Stomach (tissue), 8 donors: ENCODE measurements at regions not wholly inside any gene's neighbourhood (a gene's known extent, or its start where the extent isn't known, plus 50 kb on each side); places are given as distances from the start of the nearest gene placed in this dataset.

ENCODE experiments used
- DNase-seq, 2 donors: peaks; one replicate each; pipeline versions ENCODE4 v3.0.0 to v3.0.0-alpha.2; 2013 to 2019
- H3K27ac ChIP-seq, 5 donors: fragments of 200-600 bp in 4 of 5; sonication (generic) in 4 of 5; one replicate each; pipeline ENCODE4 v1.5.1; 2013 to 2019; ENCODE audit warnings: mild to moderate bottlenecking in 1 of 5, moderate library complexity in 1 of 5
- H3K27me3 ChIP-seq, 3 donors: fragments of 200-600 bp; sonication (generic); one replicate each; pipeline ENCODE4 v1.5.1; 2017 to 2019; ENCODE audit warnings: mixed run types in 1 of 3
- H3K36me3 ChIP-seq, 4 donors: fragments of 200-600 bp; sonication (generic); 1 replicate in 3 of 4; 2 replicates in 1 of 4; pipeline ENCODE4 v1.5.1; 2016 to 2019
- H3K4me1 ChIP-seq, 4 donors: fragments of 200-600 bp; sonication (generic); one replicate each; pipeline ENCODE4 v1.5.1; 2016 to 2019
- H3K4me3 ChIP-seq, 4 donors: fragments of 200-600 bp; sonication (generic) in 3 of 4; one replicate each; pipeline ENCODE4 v1.5.1; 2016 to 2019; ENCODE audit warnings: mild to moderate bottlenecking in 1 of 4
- H3K9me3 ChIP-seq, 4 donors: fragments of 200-600 bp; sonication (generic); one replicate each; pipeline ENCODE4 v1.5.1; 2016 to 2019
- CTCF ChIP-seq, 7 experiments: fragments of 450-650 bp in 4 of 7; fragments of 200-600 bp in 3 of 7; sonication (generic) in 3 of 7; IDR thresholded peaks; one replicate each; pipeline ENCODE4 v1.5.1; 2016 to 2019; ENCODE audit warnings: antibody characterized with exemption in 7 of 7, control low read depth in 2 of 7, mild to moderate bottlenecking in 1 of 7
- EP300 ChIP-seq: sonication (generic); formaldehyde crosslinking; IDR thresholded peaks from one replicate; pipeline ENCODE4 v1.6.1; 2017; ENCODE audit warnings: antibody characterized with exemption
- POLR2A ChIP-seq, 4 donors: fragments of 450-650 bp; IDR thresholded peaks; one replicate each; pipeline ENCODE4 v1.6.1; 2016; ENCODE audit warnings: antibody characterized with exemption in 4 of 4, control low read depth in 2 of 4, mild to moderate bottlenecking in 1 of 4, moderate library complexity in 1 of 4
- POLR2AphosphoS5 ChIP-seq, 3 donors: sonication (generic); formaldehyde crosslinking; IDR thresholded peaks; one replicate each; pipeline ENCODE4 v1.6.1; 2016; ENCODE audit warnings: antibody characterized with exemption in 3 of 3
- WGBS, 5 donors: extraction: QIAGEN DNeasy Blood & Tissue Kit in 3 of 5; methylation state at CpG; one replicate each; pipeline versions ENCODE4 v1.1.5 to v1.1.7; 2013 to 2018; 5-methylcytosine and 5-hydroxymethylcytosine counted together
- intact Hi-C: fragments of 100-400 bp; cut with DNase I; formaldehyde crosslinking; loops from one replicate; pipeline ENCODE4 v1.15.1; 2023; ENCODE audit warnings: low total_unique reads
- donor health status: healthy with polysubstance abuse.
- donor health status: Bipolar disorder and iron deficiency.
- donor health status: healthy.

- intact Hi-C loops = no loop called here
- H3K9me3 ChIP-seq = no peaks in the 10 kb centered on the region
- H3K27me3 ChIP-seq = no peaks in the 10 kb centered on the region
- WGBS, 5 donors = 70 to 94% (median 87%) methylated on average over 2 of the region's 2 CpGs
- no peaks in the 10 kb centered on the region for H3K4me1 ChIP-seq
- DNase-seq = no peak
- no peak overlapping the region for H3K4me3 ChIP-seq
- no peaks in the 10 kb centered on the region for H3K36me3 ChIP-seq
- no peak overlapping the region for H3K27ac ChIP-seq
- no peak for TF ChIP-seq CTCF (IDR thresholded peaks at IDR 0.05)
Observed at GRCh38 chr11:16685914-16686313, 52.5 kb upstream of the C11orf58 start.

GRCh38 chr11:16678466-16679116, 59.9 kb upstream of the C11orf58 start:
- DNase-seq = no peak
- TF ChIP-seq EP300 (no peak), POLR2AphosphoS5 (IDR thresholded peaks at IDR 0.05) (no peak), CTCF (IDR thresholded peaks at IDR 0.05) (no peak), POLR2A (IDR thresholded peaks at IDR 0.05) (no peak)
- Histone ChIP-seq H3K36me3 (no peaks in the 10 kb centered on the region), H3K27ac (no peak overlapping the region), H3K9me3 (peaks cover 0 to 19% (median 0%) of the 10 kb centered on the region in 4 donors), H3K27me3 (peaks cover 0 to 4% (median 0%) of the 10 kb centered on the region in 3 donors), H3K4me3 (no peak overlapping the region), H3K4me1 (no peaks in the 10 kb centered on the region)
- intact Hi-C loops = no loop called here
- 59 to 72% (median 64%) methylated on average over 6 to 7 of the region's 7 CpGs for WGBS, 5 donors

- H3K9me3 ChIP-seq = peaks cover 0 to 22% (median 15%) of the 10 kb centered on the region in 4 donors
- no peak for DNase-seq
- H3K4me1 ChIP-seq = no peaks in the 10 kb centered on the region
- WGBS, 5 donors = 72 to 87% (median 79%) methylated on average over 2 of the region's 2 CpGs; no CpG with 5 or more reads in 1 of the 5 donors
- H3K27ac ChIP-seq = no peak overlapping the region
- no peak overlapping the region for H3K4me3 ChIP-seq
- H3K27me3 ChIP-seq = no peaks in the 10 kb centered on the region
- H3K36me3 ChIP-seq = no peaks in the 10 kb centered on the region
- TF ChIP-seq EP300 (no peak), POLR2A (IDR thresholded peaks at IDR 0.05) (no peak), CTCF (IDR thresholded peaks at IDR 0.05) (no peak), POLR2AphosphoS5 (IDR thresholded peaks at IDR 0.05) (no peak)
- intact Hi-C loops = no loop called here
Observed at GRCh38 chr11:16669799-16670415, 68.5 kb upstream of the C11orf58 start.

- TF ChIP-seq POLR2A (IDR thresholded peaks at IDR 0.05) (no peak), CTCF (IDR thresholded peaks at IDR 0.05) (no peak), EP300 (no peak), POLR2AphosphoS5 (IDR thresholded peaks at IDR 0.05) (no peak)
- H3K4me1 ChIP-seq = no peaks in the 10 kb centered on the region
- no peak overlapping the region for H3K4me3 ChIP-seq
- peak in 1 of 2 donors; percentile 7 for DNase-seq
- no peaks in the 10 kb centered on the region for H3K27me3 ChIP-seq
- no peaks in the 10 kb centered on the region for H3K36me3 ChIP-seq
- 77 to 83% (median 80%) methylated on average over 9 of the region's 9 CpGs for WGBS, 5 donors
- intact Hi-C loops = no loop called here
- H3K27ac ChIP-seq = no peak overlapping the region
- H3K9me3 ChIP-seq = peaks cover 0 to 37% (median 23%) of the 10 kb centered on the region in 4 donors
Observed at GRCh38 chr11:16632295-16633200, 105.9 kb upstream of the C11orf58 start.
